Endothelial cell of umbilical vein (primary cell): ENCODE measurements at regions not wholly inside any gene's neighbourhood (a gene's known extent, or its start where the extent isn't known, plus 50 kb on each side); places are given as distances from the start of the nearest gene placed in this dataset.

Experiments used
- BruUV-seq: library from RNA; stranded (reverse); fragments of 400-500 nt; replicated peaks from 2 replicates; lab custom pipeline; 2021; lab: Mats Ljungman, UMichigan
- CTCF ChIA-PET: fragments of 300-600, 350-600 bp; sonication (Branson Sonifier 250); formaldehyde crosslinking; loops from one replicate; lab custom pipeline; 2021; ENCODE audit warnings: antibody characterized with exemption, inconsistent platforms; lab: Charles Lee
- POLR2A ChIA-PET: fragments of 300-600, 350-600 bp; sonication (Branson Sonifier 250); formaldehyde crosslinking; loops from one replicate; lab custom pipeline; 2021; ENCODE audit warnings: antibody characterized with exemption, inconsistent platforms; lab: Charles Lee
- DNase-seq: peaks from one replicate; pipeline ENCODE4 v3.0.0-alpha.2; 2011; ENCODE audit warnings: low read depth, low spot score
- FAIRE-seq: peaks from 2 replicates; lab custom pipeline; 2011; peaks lifted over from hg19 to GRCh38; lab: Jason Lieb, UNC
- H2AFZ ChIP-seq: 2 replicates; pipeline ENCODE4 v1.6.0; 2012; ENCODE audit warnings: low read depth, low read length, control low read depth, inconsistent platforms
- H3K27ac ChIP-seq: 2 replicates; pipeline ENCODE4 v1.5.1; 2011; ENCODE audit warnings: low read depth, mild to moderate bottlenecking, control low read depth, low read length, moderate library complexity; ENCODE audit not compliant: insufficient read depth
- H3K27me3 ChIP-seq, 2 experiments: 2 replicates each; pipeline versions ENCODE4 v1.6.0 to v1.6.1; 2011; ENCODE audit warnings: low read length in 2 of 2, mixed read lengths in 1 of 2; ENCODE audit not compliant: control insufficient read depth in 2 of 2, insufficient read depth in 2 of 2
- H3K36me3 ChIP-seq, 2 experiments: 2 replicates in 1 of 2; 3 replicates in 1 of 2; pipeline ENCODE4 v1.5.1; 2011; ENCODE audit warnings: low read length in 2 of 2, mild to moderate bottlenecking in 1 of 2, moderate library complexity in 1 of 2; ENCODE audit not compliant: control insufficient read depth in 2 of 2, insufficient read depth in 2 of 2; ENCODE audit errors: extremely low read depth in 1 of 2
- H3K4me1 ChIP-seq: 3 replicates; pipeline ENCODE4 v1.5.1; 2011; ENCODE audit warnings: mild to moderate bottlenecking, low read length; ENCODE audit not compliant: control insufficient read depth, insufficient read depth; ENCODE audit errors: extremely low read depth
- H3K4me2 ChIP-seq: 2 replicates; pipeline ENCODE4 v1.6.1; 2011; ENCODE audit warnings: low read length, control low read depth, mixed read lengths; ENCODE audit not compliant: insufficient read depth
- H3K4me3 ChIP-seq, 3 experiments: fragments of 200-600 bp in 1 of 3; sonication (generic), shearing (Covaris generic) in 1 of 3; replicated peaks in 1 of 3; 2 replicates each; pipeline ENCODE4 v1.5.1; 2011 to 2016; ENCODE audit warnings: control low read depth in 3 of 3, low read length in 3 of 3, mild to moderate bottlenecking in 2 of 3, inconsistent platforms in 1 of 3, low read depth in 1 of 3, moderate library complexity in 1 of 3; ENCODE audit not compliant: insufficient read depth in 1 of 3
- H3K79me2 ChIP-seq: 2 replicates; pipeline ENCODE4 v1.6.0; 2012; ENCODE audit warnings: low read length, inconsistent platforms; ENCODE audit not compliant: control insufficient read depth, insufficient read depth
- H3K9ac ChIP-seq: replicated peaks from 2 replicates; pipeline ENCODE3; 2011; ENCODE audit warnings: low read length, control low read depth; ENCODE audit not compliant: insufficient read depth; ENCODE audit errors: extremely low read depth
- H3K9me1 ChIP-seq: replicated peaks from 3 replicates; pipeline ENCODE4 v1.6.0; 2011; ENCODE audit warnings: mild to moderate bottlenecking, low read length; ENCODE audit not compliant: control insufficient read depth, insufficient read depth; ENCODE audit errors: extremely low read depth
- H3K9me3 ChIP-seq: replicated peaks from 2 replicates; pipeline ENCODE4 v1.5.1; 2012; ENCODE audit warnings: low read length, inconsistent platforms; ENCODE audit not compliant: control insufficient read depth, insufficient read depth
- H4K20me1 ChIP-seq: replicated peaks from 2 replicates; pipeline ENCODE3; 2011; ENCODE audit warnings: mild to moderate bottlenecking, low read length; ENCODE audit not compliant: control insufficient read depth, insufficient read depth; ENCODE audit errors: extremely low read depth
- CTCF ChIP-seq, 2 donors: IDR thresholded peaks; 1 replicate in 1 of 2; 2 replicates in 1 of 2; pipeline ENCODE4 v1.5.1; 2011; ENCODE audit warnings: low read length in 2 of 2, mild to moderate bottlenecking in 2 of 2, moderate library complexity in 2 of 2, control low read depth in 1 of 2, inconsistent platforms in 1 of 2, low read depth in 1 of 2; ENCODE audit not compliant: insufficient read depth in 1 of 2; ENCODE audit errors: extremely low read depth in 1 of 2
- EZH2 ChIP-seq: IDR thresholded peaks from 2 replicates; pipeline ENCODE4 v1.6.1; 2012; ENCODE audit warnings: borderline replicate concordance, low read depth, mild to moderate bottlenecking, moderate library complexity, low read length, inconsistent platforms; ENCODE audit not compliant: severe bottlenecking
- FOS ChIP-seq: IDR thresholded peaks from 2 replicates; pipeline ENCODE4 v1.6.1; 2011; ENCODE audit warnings: mild to moderate bottlenecking, low read length, moderate library complexity, borderline replicate concordance; ENCODE audit not compliant: insufficient read depth
- GATA2 ChIP-seq: IDR thresholded peaks from 2 replicates; pipeline ENCODE4 v1.7.0; 2011; ENCODE audit warnings: low read depth, mild to moderate bottlenecking, moderate library complexity, mixed read lengths, low read length; ENCODE audit not compliant: insufficient read length, insufficient read depth
- JUN ChIP-seq: IDR thresholded peaks from 2 replicates; pipeline ENCODE4 v1.6.1; 2011; ENCODE audit warnings: borderline replicate concordance, low read depth; ENCODE audit not compliant: insufficient read length, insufficient read depth
- MAX ChIP-seq: IDR thresholded peaks from 2 replicates; pipeline ENCODE4 v1.6.1; 2011; ENCODE audit not compliant: insufficient read depth, insufficient read length
- MYC ChIP-seq: IDR thresholded peaks from one replicate; pipeline ENCODE4 v1.6.1; 2011; ENCODE audit warnings: mild to moderate bottlenecking, low read depth, low read length
- POLR2A ChIP-seq: IDR thresholded peaks from 2 replicates; pipeline ENCODE4 v1.6.1; 2012; ENCODE audit warnings: low read depth, mild to moderate bottlenecking, control low read depth, low read length
- POLR2AphosphoS5 ChIP-seq: IDR thresholded peaks from 2 replicates; pipeline ENCODE4 v1.6.1; 2012; ENCODE audit warnings: low read depth, mild to moderate bottlenecking, control low read depth, low read length, moderate library complexity; ENCODE audit not compliant: insufficient read depth
- dilution Hi-C: fragments of 300-500 bp; cut with MboI; formaldehyde crosslinking; loops from one replicate; pipeline ENCODE4 v1.15.0; 2019; ENCODE audit warnings: low sequenced_read_pairs; ENCODE audit not compliant: extremely low pct_ligation_motif_present
- intact Hi-C: fragments of 100-400 bp; cut with micrococcal nuclease; formaldehyde crosslinking; loops from one replicate; pipeline ENCODE4 v1.10.0; 2022

GRCh38 chr1:67485046-67485811 is 55.0 kb upstream of the SERBP1 start:
- no peak for FAIRE-seq
- BruUV-seq, result no TSS peak
- no peaks in the 10 kb centered on the region for H3K4me1 ChIP-seq
- no peaks in the 10 kb centered on the region for H3K79me2 ChIP-seq
- no peaks in the 10 kb centered on the region for H3K9me3 ChIP-seq
- no peak overlapping the region for H3K9ac ChIP-seq
- ChIA-PET POLR2A (no interaction called here), CTCF (no interaction called here)
- H3K27me3 ChIP-seq, result no peaks in the 10 kb centered on the region
- H4K20me1 ChIP-seq, result no peaks in the 10 kb centered on the region
- dilution Hi-C loops (no loop called here), intact Hi-C loops (no loop called here)
- no peaks in the 10 kb centered on the region for H3K36me3 ChIP-seq
- DNase-seq, result no peak
- TF ChIP-seq MYC (no peak), FOS (no peak), EZH2 (no peak), GATA2 (no peak), POLR2A (no peak), JUN (no peak), POLR2AphosphoS5 (no peak), CTCF (IDR thresholded peaks at IDR 0.05; ENCODE audit: extremely low read depth in 1 of 2, insufficient read depth in 1 of 2, low read depth in 1 of 2, low read length in 2 of 2) (no peak), MAX (no peak)
- no peaks in the 10 kb centered on the region for H3K9me1 ChIP-seq
- no peak overlapping the region for H3K4me3 ChIP-seq
- H2AFZ ChIP-seq, result no peak overlapping the region
- no peak overlapping the region for H3K4me2 ChIP-seq
- H3K27ac ChIP-seq, result no peak overlapping the region
